ENCODE measurements at regions not wholly inside any gene's neighbourhood (a gene's known extent, or its start where the extent isn't known, plus 50 kb on each side); places are given as distances from the start of the nearest gene placed in this dataset.

DNA sequence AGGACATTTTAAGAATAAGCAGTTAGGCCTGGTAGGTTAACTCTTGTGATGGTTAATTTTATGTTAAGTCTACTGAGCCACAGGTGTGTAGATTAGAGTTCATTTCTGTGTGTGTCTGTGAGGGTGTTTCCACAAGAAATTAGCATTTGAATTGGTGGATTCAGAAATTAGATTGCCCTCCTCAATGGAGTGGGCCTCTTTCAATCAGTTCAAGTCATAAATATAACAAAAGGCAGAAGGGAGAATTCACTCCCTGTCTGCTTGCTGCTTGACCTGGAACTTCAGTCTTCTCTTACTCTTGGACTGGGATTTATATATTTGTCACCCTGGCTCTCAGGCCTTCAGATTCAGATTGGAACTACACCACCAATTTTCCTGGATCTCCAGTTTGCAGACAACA, 55.3 kb upstream of the POM121L12 start:
- DNase-seq (ENCODE audit: low spot score) = no peak

DNA sequence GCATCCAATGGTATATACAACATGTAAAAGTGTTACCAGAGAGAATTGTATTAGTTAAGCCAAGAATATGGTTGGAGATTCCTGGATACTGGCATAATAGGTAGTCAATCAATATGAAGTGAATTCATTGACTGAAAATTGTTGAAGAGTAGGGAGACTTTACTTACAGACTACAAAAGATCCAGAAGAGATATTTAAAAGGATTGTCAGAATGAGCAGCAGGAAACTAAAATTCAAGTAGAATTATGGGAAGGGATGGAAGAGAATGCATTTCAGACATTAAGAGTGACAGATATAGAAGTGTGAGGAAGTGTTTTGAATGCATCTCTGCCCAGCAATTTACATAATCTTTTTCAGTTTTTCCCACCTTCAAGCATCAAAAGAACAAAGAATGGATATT, 62.3 kb upstream of the POM121L12 start:
- no peak for DNase-seq (ENCODE audit: low spot score)

DNA sequence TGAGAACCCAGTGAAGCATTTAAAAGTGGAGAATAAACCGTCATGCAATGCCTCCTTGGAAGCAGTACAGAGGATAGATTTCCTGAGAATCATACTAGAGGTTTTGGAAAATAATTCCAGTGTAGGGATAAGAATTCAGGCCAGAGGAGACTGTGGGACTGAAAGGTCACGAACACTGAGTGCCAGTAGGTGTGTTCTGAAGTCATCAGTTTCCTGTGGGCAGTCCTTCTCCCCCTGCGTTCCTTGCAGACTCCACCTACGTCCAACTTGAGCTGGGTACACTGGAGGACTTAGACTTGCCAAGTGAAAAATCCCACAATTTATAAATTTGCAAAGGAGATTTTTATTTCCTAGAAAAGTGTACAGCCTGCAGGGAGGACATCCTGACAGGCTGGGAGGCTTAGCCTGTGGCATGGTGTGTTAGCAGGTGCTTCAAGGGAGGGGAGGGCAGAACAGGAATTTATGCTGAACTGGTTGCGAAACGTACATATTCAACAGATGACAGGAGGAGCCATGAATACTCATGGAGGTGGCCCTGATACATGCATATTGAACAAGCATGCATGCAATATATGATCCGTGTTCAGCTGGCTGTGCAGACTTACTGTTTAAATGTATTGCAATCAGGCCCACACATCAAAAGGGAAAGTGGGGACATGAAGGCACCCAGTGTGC, 72.9 kb upstream of the POM121L12 start:
- no peak for DNase-seq (ENCODE audit: low spot score)

DNA sequence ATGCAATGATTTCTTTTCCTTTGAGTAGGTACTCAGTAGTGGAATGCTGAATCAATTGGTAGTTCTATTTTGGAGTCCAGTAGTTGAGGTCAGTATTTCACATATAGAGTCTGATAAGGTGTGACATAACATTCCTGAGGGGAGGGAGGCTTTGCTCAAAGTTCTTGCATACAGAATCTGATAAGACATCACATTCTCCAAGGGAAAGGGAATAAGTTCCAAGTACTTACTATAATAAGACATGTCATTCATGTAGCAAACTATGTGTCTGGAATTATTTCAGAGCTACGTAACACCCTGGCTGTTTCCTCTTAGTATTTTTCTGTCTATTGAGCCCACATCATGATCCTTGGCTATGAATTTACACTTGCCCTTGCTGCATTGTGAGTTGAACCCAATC, 74.3 kb upstream of the POM121L12 start:
- no peak for DNase-seq (ENCODE audit: low spot score)

DNA sequence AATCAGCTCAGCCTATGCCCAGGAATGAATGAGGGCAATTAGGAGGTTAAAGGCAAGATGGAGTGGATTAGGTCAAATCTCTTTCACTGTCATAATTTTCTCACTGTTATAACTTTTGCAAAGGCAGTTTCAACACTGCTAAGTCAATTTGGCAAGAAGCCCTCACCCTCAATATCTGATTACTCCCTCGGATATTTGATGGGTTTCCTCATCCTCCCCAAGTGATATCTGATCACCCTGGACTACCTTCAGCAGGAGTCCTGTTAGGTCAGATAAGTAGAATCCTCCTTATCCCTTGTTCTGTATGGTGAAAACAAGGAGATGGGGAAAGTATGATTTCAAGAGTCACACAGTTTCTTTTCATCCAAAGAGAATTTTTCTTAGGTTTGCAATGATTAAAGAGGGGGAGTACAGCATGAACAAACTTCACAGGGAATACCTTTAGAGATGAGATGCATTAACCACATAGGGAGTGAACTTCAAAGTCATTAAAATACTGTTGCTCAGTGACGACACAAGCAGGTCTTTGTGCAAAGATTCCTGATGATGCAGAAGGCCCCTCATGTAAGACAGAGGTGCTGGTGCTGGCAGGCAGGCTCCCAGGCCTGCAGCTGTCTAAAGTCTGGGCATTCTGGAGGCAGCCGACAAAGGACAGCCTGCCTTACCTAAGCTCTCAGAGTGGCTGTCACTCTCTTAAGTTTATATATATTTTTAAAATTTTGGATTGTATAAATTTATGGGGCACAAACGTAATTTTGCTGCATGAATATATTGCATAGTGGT, 75.4 kb upstream of the POM121L12 start:
- DNase-seq (ENCODE audit: low spot score) = no peak

DNA sequence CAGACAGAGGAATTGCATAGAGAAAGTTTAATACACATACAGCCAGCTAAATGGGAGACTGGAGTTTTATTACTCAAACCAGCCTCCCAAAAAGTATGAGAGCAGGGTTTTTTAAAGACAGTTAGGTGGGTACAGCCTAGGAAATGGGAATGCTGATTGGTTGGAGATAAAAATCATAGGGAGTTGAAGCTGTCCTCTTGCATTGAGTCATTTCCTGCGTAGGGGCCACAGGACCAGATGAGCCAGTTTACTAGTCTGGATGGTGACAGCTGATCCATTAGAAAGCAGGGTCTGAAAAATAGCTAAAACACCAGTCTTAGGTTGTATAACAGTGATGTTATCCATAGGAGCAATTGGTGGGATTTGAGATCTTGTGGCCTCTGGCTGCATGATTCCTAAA, 76.1 kb upstream of the POM121L12 start:
- DNase-seq (ENCODE audit: low spot score) = no peak

DNA sequence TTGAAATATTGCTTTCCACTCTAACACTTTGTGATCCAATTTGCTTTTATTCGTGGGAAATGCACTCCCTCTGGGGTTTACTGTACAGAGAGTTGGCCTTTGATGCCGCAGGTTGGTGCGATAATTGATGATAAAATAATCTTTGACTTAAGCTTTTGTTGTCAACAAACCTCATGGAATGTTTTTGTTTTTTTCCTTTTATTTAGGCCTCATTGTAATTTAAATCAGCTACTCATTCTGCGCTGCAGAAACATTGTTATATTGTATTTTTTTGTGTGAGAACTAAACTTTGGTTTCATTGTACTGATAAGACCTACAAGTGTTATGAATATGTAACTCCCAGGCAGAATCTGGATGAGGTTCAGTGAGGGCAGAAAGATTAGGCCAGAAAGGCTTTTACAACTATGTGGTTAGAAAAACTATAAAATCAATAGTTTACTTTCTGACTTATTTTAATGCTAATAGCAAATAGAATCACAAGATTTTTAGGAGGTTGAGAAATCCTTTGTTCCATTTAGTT, 76.8 kb upstream of the POM121L12 start:
- no peak for DNase-seq (ENCODE audit: low spot score)

DNA sequence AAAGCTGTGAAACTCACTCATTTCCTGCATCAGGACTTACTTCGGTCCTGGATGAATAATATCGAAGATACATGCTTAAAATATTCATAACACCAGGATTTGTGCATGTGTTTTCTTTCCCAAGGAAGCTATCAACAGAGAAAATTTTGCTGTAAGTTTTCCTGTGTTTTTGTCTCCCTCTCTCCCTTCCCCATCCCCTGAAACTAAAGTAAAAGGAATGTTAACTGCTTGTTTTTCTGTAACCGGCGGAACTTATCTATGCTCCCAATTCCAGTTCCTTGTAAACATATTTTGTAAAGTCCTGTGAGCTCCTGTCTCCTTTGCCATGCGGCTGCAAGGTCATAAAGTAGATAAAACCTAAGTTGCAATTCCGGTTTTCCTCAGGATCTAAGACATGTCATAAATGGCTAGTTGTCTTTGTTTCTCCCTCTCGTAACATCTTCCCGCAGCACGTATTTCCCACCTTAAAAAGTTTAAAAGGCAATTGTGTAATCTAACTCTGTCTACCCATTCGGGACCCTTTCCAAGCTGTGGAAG, 79.0 kb upstream of the POM121L12 start:
- DNase-seq (ENCODE audit: low spot score) = no peak

DNA sequence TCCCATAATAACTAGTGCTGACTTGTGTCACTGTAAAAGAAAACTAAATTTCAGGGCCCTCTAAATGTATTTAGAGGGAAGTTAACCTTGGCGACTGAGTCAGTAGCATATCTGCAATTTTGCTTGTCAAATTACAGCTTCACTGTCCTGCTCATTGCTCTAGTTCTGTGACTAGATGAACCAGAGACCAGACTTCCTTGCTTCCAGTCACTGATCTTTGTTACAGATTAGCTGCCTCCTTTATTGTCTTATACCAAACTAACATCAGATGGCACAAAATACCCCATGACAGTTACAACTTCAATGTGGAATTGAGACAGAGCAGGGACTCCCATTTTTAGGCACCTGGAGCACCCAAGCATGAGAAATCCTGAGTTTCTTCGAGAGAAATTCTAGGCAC, 79.9 kb upstream of the POM121L12 start:
- no peak for DNase-seq (ENCODE audit: low spot score)

DNA sequence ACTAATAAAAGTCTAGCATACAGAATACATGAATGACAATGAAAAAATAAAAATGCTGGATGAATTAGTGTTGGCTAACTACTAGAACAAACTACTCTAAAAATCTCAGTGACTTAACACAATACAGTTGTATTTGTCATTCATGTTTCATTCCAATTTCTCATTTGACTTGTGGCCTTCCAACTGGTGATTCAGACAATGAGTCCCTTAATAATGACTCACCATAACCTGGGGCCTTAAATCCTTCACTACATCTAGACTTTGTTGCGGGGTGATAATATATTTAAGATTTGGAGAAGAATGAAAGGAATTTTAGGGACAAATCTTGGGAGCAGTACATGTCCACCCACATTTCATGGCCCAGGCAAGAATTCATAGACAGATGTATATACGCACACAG, 90.5 kb upstream of the POM121L12 start:
- no peak for DNase-seq (ENCODE audit: low spot score)

DNA sequence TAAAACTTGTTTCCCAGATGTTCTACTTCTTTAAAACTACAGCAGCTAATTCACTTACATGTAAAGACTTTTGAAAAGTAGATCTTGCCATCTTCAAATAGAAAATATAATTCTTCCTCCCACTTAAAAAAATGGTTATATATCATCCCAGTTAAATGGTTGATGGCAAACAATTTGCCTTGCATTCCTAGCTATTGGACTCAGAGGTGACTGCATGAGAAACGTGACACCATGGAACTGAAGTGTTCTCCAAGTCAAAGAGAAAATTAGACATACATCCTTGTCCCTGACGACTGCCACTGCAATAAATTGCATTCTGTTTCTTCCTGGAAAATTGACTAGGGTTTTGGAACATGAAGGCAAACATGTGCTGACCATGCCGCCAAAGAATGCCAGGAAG, 95.0 kb upstream of the POM121L12 start:
- no peak for DNase-seq (ENCODE audit: low spot score)

DNA sequence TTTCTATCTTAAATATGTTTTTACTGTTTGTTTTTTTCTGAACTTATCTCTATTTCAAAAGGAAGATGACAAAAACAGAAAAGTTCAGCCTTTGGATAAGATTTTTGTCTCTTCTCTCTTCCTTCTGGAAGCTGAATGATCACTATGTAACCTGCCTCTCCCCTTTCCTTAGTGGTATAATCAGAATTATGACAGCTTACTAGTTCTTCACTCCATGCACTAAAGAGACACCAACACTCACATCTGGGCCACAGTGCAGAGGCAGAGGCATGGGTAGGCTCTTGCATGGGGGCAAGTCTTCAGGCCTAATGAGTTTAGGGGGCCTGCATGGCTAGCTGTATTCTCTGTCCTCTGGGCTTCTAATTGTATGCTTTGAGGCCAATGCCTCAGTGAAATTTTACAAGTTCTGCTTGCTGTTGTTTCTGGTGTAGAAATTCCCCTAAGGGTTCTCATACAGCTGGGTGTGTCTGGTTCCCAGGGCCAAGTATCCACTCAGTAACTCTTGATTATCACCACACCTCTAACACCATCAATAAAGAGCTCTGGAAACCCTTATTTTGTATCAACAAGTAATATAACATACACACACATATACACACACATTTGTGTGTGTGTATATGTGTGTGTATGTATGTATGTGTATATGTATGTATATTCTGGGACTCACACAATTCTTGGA, 96.8 kb upstream of the POM121L12 start:
- DNase-seq (ENCODE audit: low spot score) = no peak

DNA sequence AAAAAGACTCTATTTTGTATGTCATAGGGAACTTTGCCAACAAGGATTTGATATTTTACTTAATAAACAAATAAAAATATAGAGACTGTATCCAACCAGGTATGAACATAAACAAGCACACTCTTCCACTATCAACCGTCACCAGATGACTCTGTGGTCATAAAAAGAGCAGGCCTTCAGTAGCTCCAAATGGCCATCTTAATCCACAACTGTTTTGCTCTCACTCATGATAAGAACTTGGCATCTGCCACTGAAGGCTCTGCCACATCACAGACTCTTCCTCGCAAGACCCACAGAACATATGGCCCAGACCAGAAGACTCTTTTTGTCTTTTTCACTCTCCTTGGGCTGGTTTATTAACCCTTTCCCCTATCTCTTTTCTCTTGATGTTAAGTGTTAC, 98.7 kb upstream of the POM121L12 start:
- no peak for DNase-seq (ENCODE audit: low spot score)

DNA sequence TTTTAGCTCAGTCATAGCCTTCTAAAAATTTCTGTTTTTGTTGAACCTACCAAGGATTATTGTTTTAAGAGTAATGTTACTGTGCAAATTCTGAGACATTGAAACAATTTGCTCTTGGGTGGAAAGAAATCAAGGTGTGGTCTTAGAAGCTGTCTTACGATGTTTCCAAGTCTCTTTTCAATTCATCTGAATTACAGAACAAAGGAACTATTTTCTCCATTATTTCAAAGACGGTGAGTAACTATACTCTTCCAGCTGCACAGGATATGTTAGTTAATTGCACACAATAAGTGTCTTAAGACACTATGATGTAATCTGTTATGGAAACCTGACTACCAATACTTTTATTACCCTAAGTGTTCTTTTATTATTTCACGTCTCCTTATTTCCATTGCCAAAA, 106.8 kb upstream of the POM121L12 start:
- no peak for DNase-seq (ENCODE audit: low spot score)

DNA sequence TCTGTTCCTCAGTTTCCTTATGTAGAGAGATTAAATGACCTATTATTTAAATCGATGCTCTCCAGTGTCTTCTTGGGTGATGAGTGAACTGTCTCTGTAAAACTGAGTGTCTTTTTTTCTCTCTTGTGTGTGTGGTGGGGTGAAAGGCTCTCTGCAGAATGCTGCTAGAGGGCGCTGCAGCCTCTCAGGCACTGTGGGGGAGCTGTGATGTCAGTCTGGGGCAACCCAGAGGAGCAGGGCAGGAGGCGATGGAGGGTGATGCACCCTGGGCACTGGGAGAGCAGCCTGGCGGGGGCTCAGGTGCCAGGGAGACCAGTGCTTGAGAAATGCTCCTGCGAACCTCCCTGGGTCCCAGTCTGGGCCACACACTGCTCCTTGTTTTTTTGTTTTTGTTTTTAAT, 110.1 kb upstream of the POM121L12 start:
- DNase-seq (ENCODE audit: low spot score) = no peak

DNA sequence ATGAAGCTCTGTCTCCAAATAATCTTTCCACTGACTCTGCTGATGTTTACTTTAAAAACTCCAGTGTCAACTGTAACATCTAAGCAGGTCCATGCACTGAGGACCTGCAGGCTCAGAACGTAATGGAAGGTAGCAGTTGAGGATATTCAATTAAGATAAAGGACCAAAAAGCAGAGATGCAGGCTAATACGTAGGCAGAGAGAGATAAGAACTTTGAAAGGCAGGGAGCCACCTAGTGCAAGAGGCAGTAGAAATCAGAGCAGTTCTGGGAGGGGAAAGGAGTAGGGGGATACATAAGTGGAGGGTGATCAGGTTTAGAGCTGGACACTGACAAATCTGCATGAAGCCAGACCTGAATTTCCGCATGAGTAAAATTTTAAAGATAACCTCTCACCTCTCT, 114.5 kb upstream of the POM121L12 start:
- DNase-seq (ENCODE audit: low spot score) = no peak

DNA sequence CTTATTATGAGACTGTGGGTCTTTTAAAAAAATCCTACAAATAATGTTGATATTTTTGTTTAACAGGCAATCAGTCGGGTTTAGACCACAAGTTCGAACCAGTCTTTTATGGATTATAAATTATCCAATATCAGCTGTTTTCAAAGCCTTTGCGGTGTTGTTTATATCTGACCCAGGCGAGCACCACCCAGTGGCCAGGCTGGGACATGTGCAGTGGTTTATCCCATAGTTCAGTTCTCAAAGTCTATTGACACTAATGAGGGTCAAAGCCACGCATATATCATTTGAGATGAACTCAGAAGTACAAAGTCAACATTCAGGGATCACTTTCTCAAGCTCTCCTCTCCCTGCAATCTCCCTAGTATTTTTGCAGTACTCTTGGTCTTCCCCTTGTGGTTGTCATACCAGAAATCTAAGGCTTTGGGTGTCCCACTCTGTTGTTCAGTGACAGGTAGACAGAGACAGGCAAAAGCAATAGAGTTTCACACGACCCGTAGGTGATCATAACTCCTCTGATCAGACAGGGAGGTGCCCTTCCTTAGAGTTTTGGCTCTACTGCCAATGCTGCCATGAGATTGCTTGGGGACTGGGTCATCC, 117.4 kb upstream of the POM121L12 start:
- DNase-seq (ENCODE audit: low spot score) = no peak

DNA sequence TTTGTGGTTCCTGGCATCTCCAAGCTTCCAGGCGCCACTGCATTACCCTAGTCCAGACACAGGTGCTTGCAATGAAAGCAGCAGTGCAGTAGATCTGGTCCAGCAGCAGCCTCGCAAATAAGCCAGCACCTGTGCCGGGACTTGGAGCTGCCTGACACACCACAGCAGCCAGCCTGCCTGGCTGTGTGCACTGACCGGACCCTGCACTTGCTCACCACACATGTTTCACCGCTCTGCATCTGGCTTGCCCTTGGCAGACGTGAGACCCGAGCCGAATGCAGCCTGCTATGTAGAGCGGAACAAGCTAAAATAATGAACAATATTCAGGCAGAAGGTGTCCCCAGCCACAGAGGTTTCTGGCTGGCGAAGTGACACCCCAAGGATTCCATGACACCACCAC, 123.6 kb upstream of the POM121L12 start:
- DNase-seq (ENCODE audit: low spot score) = no peak

DNA sequence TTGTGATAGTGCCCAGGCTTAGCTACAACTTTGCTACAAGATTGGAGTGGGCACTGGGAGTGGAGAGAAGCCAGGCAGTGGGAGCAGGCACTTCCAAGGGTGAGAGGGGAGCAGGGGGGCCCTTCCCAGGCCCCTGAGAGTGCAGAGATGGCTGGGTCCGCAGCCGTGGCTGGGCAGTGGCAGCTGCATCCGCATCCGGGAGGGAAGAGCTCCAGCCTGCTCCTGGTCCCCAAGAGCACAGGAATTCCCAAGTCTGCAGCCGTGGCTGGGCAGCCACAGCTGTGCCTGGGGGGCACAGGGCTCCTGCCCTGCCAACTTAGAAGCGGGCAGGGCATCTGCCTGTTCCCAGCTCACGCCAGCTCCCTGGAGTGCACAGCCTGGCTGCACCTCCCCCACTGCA, 124.1 kb upstream of the POM121L12 start:
- no peak for DNase-seq (ENCODE audit: low spot score)

DNA sequence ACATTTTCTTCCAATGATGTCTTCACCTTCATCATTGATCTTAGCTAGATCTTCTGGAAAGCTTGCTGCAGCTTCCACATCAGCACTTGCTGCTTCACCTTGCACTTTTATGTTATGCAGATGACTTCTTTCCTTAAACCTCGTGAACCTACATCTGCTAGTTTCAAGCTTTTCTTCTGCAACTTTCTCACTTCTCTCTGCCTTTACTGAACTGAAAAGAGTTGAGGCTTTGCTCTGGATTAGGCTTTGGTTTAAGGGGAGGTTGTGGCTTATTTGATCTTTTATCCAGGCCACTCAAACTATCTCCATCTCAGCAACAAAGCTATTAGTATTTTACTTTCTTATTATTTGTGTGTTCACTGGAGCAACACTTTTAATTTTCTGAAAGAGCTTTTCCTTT, 125.5 kb upstream of the POM121L12 start:
- DNase-seq (ENCODE audit: low spot score) = no peak

DNA sequence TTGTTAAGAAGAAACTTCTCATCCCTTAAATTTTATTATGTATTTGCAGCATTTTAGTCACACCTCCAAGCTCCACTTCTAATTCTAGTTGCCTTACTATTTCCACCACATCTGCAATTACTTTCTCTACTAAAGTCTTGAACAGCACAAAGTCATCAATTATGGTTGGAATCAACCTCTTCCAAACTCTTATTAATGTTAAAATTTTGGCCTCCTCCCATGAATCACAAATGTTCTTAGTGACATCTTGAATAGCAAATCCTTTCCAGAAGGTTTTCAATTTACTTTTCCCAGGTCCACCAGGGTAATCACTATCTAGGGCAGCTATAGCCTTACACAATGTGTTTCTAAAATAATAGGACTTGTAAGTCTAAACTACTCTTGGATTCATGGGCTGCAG, 126.3 kb upstream of the POM121L12 start:
- no peak for DNase-seq (ENCODE audit: low spot score)

DNA sequence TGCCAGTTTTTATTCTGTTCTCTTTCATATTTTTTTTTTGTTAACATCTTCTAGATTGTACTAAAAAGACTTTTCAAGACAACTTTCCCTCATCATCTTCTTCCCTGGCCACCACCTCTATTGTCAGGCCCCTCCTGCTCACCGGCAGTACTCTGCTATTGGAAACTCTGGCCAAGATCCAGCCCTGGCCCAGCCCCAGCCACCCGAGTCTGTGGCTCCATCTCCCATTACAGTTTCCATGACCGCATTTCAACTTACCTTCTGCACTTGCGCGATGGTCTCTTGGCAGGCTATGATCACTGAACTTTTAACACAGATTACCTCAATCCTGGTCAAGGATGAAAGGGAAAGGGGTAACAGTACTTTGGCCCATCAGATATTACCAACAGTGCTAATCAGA, 137.7 kb upstream of the POM121L12 start:
- DNase-seq (ENCODE audit: low spot score) = no peak

DNA sequence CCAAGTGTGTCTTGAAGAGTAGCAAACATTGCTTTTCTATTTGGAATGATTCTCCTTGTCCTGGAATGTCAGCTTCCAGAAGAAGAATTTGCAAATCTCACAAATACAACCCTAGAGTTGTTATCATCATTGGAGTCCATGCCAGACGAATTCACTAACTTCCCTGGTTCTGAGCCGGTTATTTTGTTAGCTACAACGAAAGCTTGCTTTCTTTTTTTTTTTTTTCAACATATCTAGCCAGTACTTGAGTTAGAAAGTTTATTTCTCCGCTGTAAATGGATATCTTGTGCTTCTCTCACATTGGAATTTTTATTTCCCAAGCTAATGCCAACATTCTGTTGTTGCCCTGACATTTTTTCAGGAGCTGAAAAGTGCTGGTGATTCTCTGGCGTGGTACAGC, 138.1 kb upstream of the POM121L12 start:
- DNase-seq (ENCODE audit: low spot score) = no peak

All from CD4-positive, alpha-beta T cell treated with Interleukin-15 for 4 hours (primary cell).